NCI-H128 (cell line): ENCODE measurements at regions not wholly inside any gene's neighbourhood (a gene's known extent, or its start where the extent isn't known, plus 50 kb on each side); places are given as distances from the start of the nearest gene placed in this dataset.

Experiments
- DNase-seq: peaks from one replicate; lab custom pipeline; 2025; ENCODE audit not compliant: unreplicated experiment; lab: John Stamatoyannopoulos, UW

GRCh38 chr16:85356157-85356556, 243.9 kb upstream of the CIBAR2 start:
- DNase-seq = no peak

GRCh38 chr16:85357323-85357722, 245.1 kb upstream of the CIBAR2 start:
- no peak for DNase-seq

- no peak for DNase-seq
Measured at GRCh38 chr16:85357924-85358505, 245.7 kb upstream of the CIBAR2 start.

GRCh38 chr16:85358704-85359146, 246.5 kb upstream of the CIBAR2 start:
- no peak for DNase-seq

- no peak for DNase-seq
Measured at GRCh38 chr16:85359147-85359822, 247.0 kb upstream of the CIBAR2 start.

- DNase-seq = peak; percentile 64
Measured at GRCh38 chr16:85360323-85361277, 248.3 kb upstream of the CIBAR2 start.

- no peak for DNase-seq
Measured at GRCh38 chr16:85361441-85362118, 249.3 kb upstream of the CIBAR2 start.

GRCh38 chr16:85362443-85362842, 250.2 kb upstream of the CIBAR2 start:
- DNase-seq = no peak

- no peak for DNase-seq
Measured at GRCh38 chr16:85363427-85363826, 249.7 kb upstream of the GSE1 start.

GRCh38 chr16:85363881-85364280, 249.2 kb upstream of the GSE1 start:
- no peak for DNase-seq

- no peak for DNase-seq
Measured at GRCh38 chr16:85364323-85365040, 248.6 kb upstream of the GSE1 start.

GRCh38 chr16:85365120-85365519, 248.0 kb upstream of the GSE1 start:
- DNase-seq = no peak

GRCh38 chr16:85366031-85366763, 246.9 kb upstream of the GSE1 start:
- DNase-seq = peak; percentile 35

- DNase-seq = no peak
Measured at GRCh38 chr16:85367485-85367884, 245.6 kb upstream of the GSE1 start.

GRCh38 chr16:85369060-85369459, 244.1 kb upstream of the GSE1 start:
- DNase-seq = no peak

GRCh38 chr16:85369741-85370528, 243.2 kb upstream of the GSE1 start:
- no peak for DNase-seq

- DNase-seq = no peak
Measured at GRCh38 chr16:85370543-85370880, 242.6 kb upstream of the GSE1 start.

- DNase-seq = no peak
Measured at GRCh38 chr16:85370881-85371651, 242.1 kb upstream of the GSE1 start.
